GM21381 (cell line): ENCODE measurements at regions not wholly inside any gene's neighbourhood (a gene's known extent, or its start where the extent isn't known, plus 50 kb on each side); places are given as distances from the start of the nearest gene placed in this dataset.

Experiments
- ATAC-seq: cut with Tn5 transposase; IDR thresholded peaks from one replicate; pipeline ENCODE4 v1.9.1; 2021; ENCODE audit warnings: mild to moderate bottlenecking, moderate library complexity; ENCODE audit not compliant: unreplicated experiment

GRCh38 chr12:58455136-58455535 lies 465.2 kb downstream of the LRIG3 start:
- no peak for ATAC-seq

GRCh38 chr12:58458102-58458501 lies 462.2 kb downstream of the LRIG3 start:
- no peak for ATAC-seq

- no peak for ATAC-seq
Observed at GRCh38 chr12:58459191-58459590, 461.1 kb downstream of the LRIG3 start.

- no peak for ATAC-seq
Observed at GRCh38 chr12:58463051-58463450, 457.3 kb downstream of the LRIG3 start.

- ATAC-seq: no peak
Observed at GRCh38 chr12:58465418-58465817, 454.9 kb downstream of the LRIG3 start.

- ATAC-seq: no peak
Observed at GRCh38 chr12:58470266-58471010, 449.9 kb downstream of the LRIG3 start.

- ATAC-seq: no peak
Observed at GRCh38 chr12:58479401-58479800, 440.9 kb downstream of the LRIG3 start.

GRCh38 chr12:58481811-58482210 lies 438.5 kb downstream of the LRIG3 start:
- no peak for ATAC-seq

- no peak for ATAC-seq
Observed at GRCh38 chr12:58487255-58487654, 433.0 kb downstream of the LRIG3 start.

GRCh38 chr12:58487678-58488161 lies 432.6 kb downstream of the LRIG3 start:
- no peak for ATAC-seq

GRCh38 chr12:58489394-58489793 lies 430.9 kb downstream of the LRIG3 start:
- ATAC-seq: no peak

GRCh38 chr12:58491306-58491705 lies 429.0 kb downstream of the LRIG3 start:
- no peak for ATAC-seq

- ATAC-seq: no peak
Observed at GRCh38 chr12:58496411-58497190, 423.7 kb downstream of the LRIG3 start.

GRCh38 chr12:58500399-58500798 lies 419.9 kb downstream of the LRIG3 start:
- ATAC-seq: no peak

GRCh38 chr12:58502226-58502625 lies 418.1 kb downstream of the LRIG3 start:
- no peak for ATAC-seq

- ATAC-seq: no peak
Observed at GRCh38 chr12:58502841-58503240, 417.5 kb downstream of the LRIG3 start.

GRCh38 chr12:58503731-58504130 lies 416.6 kb downstream of the LRIG3 start:
- ATAC-seq: no peak

GRCh38 chr12:58504143-58504938 lies 416.0 kb downstream of the LRIG3 start:
- ATAC-seq: no peak

- no peak for ATAC-seq
Observed at GRCh38 chr12:58509116-58509885, 411.0 kb downstream of the LRIG3 start.

- ATAC-seq: no peak
Observed at GRCh38 chr12:58513301-58513834, 406.9 kb downstream of the LRIG3 start.
